Kidney (tissue), 13 donors: ENCODE measurements at regions not wholly inside any gene's neighbourhood (a gene's known extent, or its start where the extent isn't known, plus 50 kb on each side); places are given as distances from the start of the nearest gene placed in this dataset.

ENCODE experiments used
- DNase-seq, 5 donors: peaks; one replicate each; pipeline ENCODE4 v3.0.0-alpha.2; 2013 to 2020
- FAIRE-seq: peaks from 2 replicates; lab custom pipeline; 2012; peaks lifted over from hg19 to GRCh38; lab: Jason Lieb, UNC
- H3K27ac ChIP-seq, 2 donors: one replicate each; pipeline ENCODE4 v1.7.0; 2013; ENCODE audit warnings: low read depth in 2 of 2, low read length in 2 of 2, inconsistent platforms in 1 of 2
- H3K27me3 ChIP-seq: one replicate; pipeline ENCODE4 v1.7.1; 2013; ENCODE audit warnings: low read length, inconsistent platforms; ENCODE audit not compliant: control insufficient read depth, insufficient read depth
- H3K36me3 ChIP-seq, 3 donors: one replicate each; pipeline versions ENCODE4 v1.7.0 to v1.7.1; 2013; ENCODE audit warnings: low read length in 3 of 3, control low read depth in 1 of 3, inconsistent platforms in 1 of 3; ENCODE audit not compliant: insufficient read depth in 3 of 3, control insufficient read depth in 2 of 3
- H3K4me1 ChIP-seq, 3 donors: one replicate each; pipeline versions ENCODE4 v1.7.0 to v1.7.1; 2013; ENCODE audit warnings: low read length in 3 of 3, inconsistent platforms in 1 of 3, low read depth in 1 of 3; ENCODE audit not compliant: control insufficient read depth in 2 of 3, insufficient read depth in 2 of 3
- H3K4me3 ChIP-seq, 3 donors: one replicate each; pipeline versions ENCODE4 v1.7.0 to v1.8.1; 2013; ENCODE audit warnings: low read length in 3 of 3, control low read depth in 1 of 3, inconsistent platforms in 1 of 3
- H3K9ac ChIP-seq, 3 donors: one replicate each; pipeline versions ENCODE4 v1.7.0 to v1.7.1; 2013; ENCODE audit warnings: low read length in 3 of 3, control low read depth in 1 of 3, inconsistent platforms in 1 of 3
- H3K9me3 ChIP-seq, 3 donors: one replicate each; pipeline versions ENCODE4 v1.7.0 to v1.7.1; 2013; ENCODE audit warnings: low read length in 3 of 3, control low read depth in 1 of 3, inconsistent platforms in 1 of 3; ENCODE audit not compliant: control insufficient read depth in 2 of 3, insufficient read depth in 1 of 3
- CTCF ChIP-seq: IDR thresholded peaks from 3 replicates; pipeline ENCODE4 v1.5.1; 2012; ENCODE audit warnings: mild to moderate bottlenecking, moderate library complexity, borderline replicate concordance; ENCODE audit not compliant: insufficient read depth; ENCODE audit errors: extremely low read depth
- intact Hi-C: fragments of 100-400 bp; cut with DNase I; formaldehyde crosslinking; loops from one replicate; pipeline ENCODE4 v1.11.1; 2022
- donor health status: control.
- donor health status: control.
- donor health status: control.
- donor health status: control.
- donor health status: control.
- donor health status: DM: yes; HTN: yes; CAD: no.
- donor health status: Normal renal cell carcinoma (clear cell type).

- DNase-seq (no peak), FAIRE-seq (no peak)
- no peaks in the 10 kb centered on the region for H3K36me3 ChIP-seq
- H3K27ac ChIP-seq = no peak overlapping the region
- no peak for TF ChIP-seq CTCF
- no peaks in the 10 kb centered on the region for H3K4me1 ChIP-seq
- no peak overlapping the region for H3K9ac ChIP-seq
- no peak overlapping the region for H3K4me3 ChIP-seq
- no peaks in the 10 kb centered on the region for H3K27me3 ChIP-seq
- intact Hi-C loops = no loop called here
- H3K9me3 ChIP-seq = no peaks in the 10 kb centered on the region
These were observed 490.6 kb upstream of the POU3F2 start for GRCh38 chr6:98343797-98344196.

- intact Hi-C loops = no loop called here
- Histone ChIP-seq H3K36me3 (no peaks in the 10 kb centered on the region), H3K4me1 (no peaks in the 10 kb centered on the region), H3K9ac (no peak overlapping the region), H3K4me3 (no peak overlapping the region), H3K27me3 (no peaks in the 10 kb centered on the region), H3K9me3 (no peaks in the 10 kb centered on the region), H3K27ac (no peak overlapping the region)
- no peak for FAIRE-seq
- DNase-seq = no peak
- no peak for TF ChIP-seq CTCF
These were observed 482.0 kb upstream of the POU3F2 start for GRCh38 chr6:98352348-98352747.

- no peak for TF ChIP-seq CTCF
These were observed 476.2 kb upstream of the POU3F2 start for GRCh38 chr6:98358173-98358572.

GRCh38 chr6:98366371-98366770 lies 468.0 kb upstream of the POU3F2 start:
- no peak for FAIRE-seq
- intact Hi-C loops = no loop called here

More at GRCh38 chr6:98358173-98358572, 476.2 kb upstream of the POU3F2 start:
- no peaks in the 10 kb centered on the region for H3K36me3 ChIP-seq
- FAIRE-seq (no peak), DNase-seq (no peak)
- intact Hi-C loops = no loop called here
- no peak overlapping the region for H3K9ac ChIP-seq
- H3K9me3 ChIP-seq = no peaks in the 10 kb centered on the region
- H3K4me3 ChIP-seq = no peak overlapping the region
- no peaks in the 10 kb centered on the region for H3K4me1 ChIP-seq
- H3K27ac ChIP-seq = no peak overlapping the region
- H3K27me3 ChIP-seq = no peaks in the 10 kb centered on the region

More at GRCh38 chr6:98366371-98366770, 468.0 kb upstream of the POU3F2 start:
- no peaks in the 10 kb centered on the region for H3K4me1 ChIP-seq
- H3K4me3 ChIP-seq = no peak overlapping the region
- no peaks in the 10 kb centered on the region for H3K36me3 ChIP-seq
- H3K27me3 ChIP-seq = no peaks in the 10 kb centered on the region
- H3K9me3 ChIP-seq = no peaks in the 10 kb centered on the region
- H3K27ac ChIP-seq = no peak overlapping the region
- TF ChIP-seq CTCF = no peak
- no peak for DNase-seq
- H3K9ac ChIP-seq = no peak overlapping the region
